Tongue (tissue), 1 donor: ENCODE measurements at regions not wholly inside any gene's neighbourhood (a gene's known extent, or its start where the extent isn't known, plus 50 kb on each side); places are given as distances from the start of the nearest gene placed in this dataset.
"Not testable (repeated sequence)": the region's sequence is repeated elsewhere in the genome, so short reads cannot be mapped to it uniquely, and the experiment has no call there.

Experiments used
- DNase-seq: peaks from one replicate; pipeline ENCODE4 v3.0.0-alpha.2; 2015

- DNase-seq, result no peak
These were observed 146.4 kb downstream of the ACTR3B start for GRCh38 chr7:152905949-152906348.

DNA sequence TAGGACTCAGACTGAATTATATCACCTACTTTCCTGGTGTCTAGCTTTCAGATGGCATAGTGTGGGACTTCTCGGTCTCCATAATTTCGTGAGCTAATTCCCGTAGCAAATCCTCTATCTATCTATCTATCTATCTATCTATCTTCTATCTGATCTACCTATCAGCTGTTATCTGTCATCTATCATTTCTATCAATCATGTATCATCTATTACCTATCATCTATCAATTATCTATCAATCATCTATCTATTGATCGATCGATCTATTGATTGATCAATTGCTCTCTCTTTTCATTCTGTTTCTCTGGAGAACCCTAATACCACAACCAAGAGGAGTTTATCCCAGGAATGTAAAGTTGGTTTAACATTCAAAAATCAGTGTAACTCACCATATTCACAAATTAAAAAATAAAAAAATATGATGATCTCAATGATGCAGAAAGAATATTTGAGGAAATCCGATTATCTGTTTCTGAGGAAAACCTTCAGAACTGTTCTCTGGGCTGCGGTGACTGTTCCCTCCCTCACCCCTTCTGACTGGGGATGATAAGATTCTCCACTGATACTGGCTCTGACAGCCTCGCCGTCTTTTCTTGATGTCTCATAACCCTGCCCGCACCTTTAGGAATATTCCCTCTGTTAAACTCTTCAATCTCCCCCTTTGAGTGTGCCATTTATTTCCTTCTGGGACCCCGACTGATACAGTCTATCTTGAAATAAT, 147.7 kb downstream of the ACTR3B start:
- no peak for DNase-seq

DNA sequence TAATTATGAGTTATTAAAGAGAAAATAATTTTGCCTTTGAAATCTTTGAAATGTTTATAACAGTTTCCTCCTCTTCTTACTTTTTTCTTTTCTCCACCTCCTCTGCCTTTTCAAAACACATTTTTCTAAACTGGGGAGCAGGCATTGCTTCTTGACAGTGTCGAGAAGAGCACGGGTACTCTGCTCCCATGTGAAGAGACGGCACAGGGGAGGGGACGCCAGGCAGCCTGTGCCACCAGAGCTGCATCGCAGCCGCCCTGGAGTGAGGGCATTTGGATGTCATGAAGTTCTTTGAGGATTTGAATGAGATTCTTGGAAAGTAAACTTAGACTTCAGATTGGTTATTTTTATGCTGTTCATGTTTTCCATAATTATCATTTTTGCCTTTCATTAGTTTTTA, 149.7 kb downstream of the ACTR3B start:
- no peak for DNase-seq

DNA sequence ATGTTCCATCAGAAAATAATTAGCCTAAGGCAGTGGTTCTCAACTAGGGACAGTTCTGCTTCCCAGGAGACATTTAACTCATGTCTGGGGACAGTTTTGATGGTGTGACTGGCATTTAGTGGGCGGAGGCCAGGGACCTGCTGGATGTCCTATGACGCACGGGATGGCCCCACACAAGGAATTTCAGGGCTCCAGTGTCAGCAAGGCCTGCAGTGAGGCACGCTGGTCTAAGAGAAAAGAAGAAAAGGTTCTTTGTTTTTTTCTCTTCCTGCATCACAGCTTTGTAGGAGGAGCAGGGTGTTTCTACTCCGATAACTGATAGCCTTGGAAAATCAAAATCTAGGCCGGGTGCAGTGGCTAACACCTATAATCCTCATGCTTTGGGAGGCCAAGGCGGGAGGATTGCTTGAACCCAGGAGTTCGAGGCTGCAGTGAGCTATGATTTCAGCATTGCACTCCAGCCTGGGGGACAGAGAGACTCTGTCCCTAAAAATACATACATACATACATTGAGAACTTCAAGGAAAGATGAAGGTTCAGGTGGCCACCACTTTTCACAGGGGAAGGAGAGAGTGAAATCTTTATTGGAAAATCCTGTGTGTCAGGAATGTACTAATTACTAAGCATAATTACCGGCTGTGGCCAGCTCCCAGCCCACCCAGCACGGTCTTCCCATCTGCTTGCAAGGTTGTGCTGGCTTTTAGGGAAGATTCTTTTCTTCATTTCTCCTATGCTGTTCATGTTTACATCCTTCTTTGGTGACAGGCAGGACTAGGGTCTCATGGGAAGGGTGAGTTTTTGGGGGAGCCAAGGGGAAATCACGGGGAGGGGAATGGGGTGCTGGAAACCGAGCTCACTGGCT, 150.4 kb downstream of the ACTR3B start:
- no peak for DNase-seq

GRCh38 chr7:152910545-152911225, 151.1 kb downstream of the ACTR3B start:
- DNase-seq, result no peak

DNA sequence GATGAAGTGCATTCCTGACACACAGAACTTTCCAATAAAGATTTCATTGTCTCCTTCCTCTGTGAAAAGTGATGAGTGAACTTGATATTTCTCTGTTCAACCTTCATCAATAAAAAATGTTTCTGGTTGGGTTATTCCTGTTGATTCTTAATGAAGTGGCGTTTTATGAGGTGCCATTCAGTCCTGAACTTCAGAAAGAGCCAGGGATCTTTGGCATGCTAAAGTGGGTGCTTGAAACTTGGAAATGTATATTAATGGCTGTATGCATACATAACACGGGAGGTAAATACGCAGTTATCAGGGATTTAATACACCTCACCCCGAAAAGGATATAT, 151.6 kb downstream of the ACTR3B start:
- DNase-seq, result no peak

DNA sequence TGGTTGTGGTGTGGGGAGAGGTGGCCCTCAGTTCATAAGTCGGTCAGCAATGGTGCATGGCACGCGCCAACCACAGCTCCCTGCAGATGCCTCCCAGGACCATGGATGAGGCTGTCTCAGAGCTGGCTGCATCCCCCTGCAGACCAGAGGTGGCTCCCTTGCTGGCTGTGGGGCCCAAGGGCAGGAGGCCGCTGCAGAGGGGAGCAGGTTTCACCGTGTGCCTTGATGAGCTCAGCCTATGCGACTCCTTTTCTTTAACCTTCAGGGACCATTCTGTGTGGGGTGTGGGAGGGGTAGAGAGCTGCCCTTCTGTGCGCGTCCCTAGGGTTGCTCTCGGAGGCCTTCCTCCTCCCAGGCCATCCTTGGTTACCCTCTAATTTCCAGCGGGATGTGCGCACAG, 152.4 kb downstream of the ACTR3B start:
- no peak for DNase-seq

DNA sequence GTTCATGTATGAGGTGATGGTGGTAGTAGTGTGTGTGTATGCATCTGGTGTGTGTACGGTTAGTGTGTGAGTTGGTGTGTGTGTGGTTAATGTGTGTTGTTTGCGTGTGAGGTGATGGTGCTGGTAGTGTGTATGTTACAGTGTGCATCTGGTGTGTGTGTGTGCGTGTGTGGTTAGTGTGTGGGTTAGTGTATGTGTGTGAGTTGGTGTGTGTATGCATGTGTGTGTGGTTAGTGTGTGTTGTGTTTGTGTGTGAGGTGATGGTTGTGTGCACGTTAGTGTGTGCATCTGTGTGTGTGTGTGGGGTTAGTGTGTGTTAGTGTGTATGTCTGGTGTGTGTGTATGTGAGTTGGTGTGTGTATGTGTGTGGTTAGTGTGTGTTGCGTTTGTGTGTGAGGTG, 153.0 kb downstream of the ACTR3B start:
- no peak for DNase-seq

DNA sequence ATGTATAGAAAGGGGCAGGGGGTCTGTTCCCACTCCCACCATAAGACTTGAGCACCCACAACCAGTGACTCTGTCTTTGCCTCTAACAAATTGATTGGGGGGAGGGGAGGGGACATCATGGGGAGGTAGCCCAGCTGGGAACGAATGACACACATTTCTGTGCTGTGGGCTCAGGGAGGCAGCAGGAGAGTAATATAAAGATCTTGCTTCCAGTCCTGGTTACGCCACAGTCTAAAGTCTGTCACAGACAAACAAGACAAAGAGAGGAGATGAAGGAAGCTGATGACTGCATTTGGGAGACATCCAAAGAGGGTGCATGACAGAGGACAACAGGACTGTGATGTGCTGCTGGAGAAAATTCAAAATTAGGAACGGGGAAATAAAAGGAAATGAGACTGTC, 153.9 kb downstream of the ACTR3B start:
- DNase-seq, result no peak

- DNase-seq, result no peak
These were observed 154.7 kb downstream of the ACTR3B start for GRCh38 chr7:152914014-152914844.

DNA sequence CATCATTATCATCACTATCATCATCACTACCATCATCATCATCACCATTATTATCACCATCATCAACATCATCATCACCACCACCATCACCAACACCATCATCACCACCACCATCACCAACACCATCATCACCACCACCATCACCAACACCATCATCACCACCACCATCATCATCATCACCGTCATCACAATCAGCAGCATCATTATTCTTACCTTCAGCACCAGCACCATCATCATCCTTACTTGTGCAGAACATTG, 155.2 kb downstream of the ACTR3B start:
- not testable (repeated sequence) for DNase-seq

DNA sequence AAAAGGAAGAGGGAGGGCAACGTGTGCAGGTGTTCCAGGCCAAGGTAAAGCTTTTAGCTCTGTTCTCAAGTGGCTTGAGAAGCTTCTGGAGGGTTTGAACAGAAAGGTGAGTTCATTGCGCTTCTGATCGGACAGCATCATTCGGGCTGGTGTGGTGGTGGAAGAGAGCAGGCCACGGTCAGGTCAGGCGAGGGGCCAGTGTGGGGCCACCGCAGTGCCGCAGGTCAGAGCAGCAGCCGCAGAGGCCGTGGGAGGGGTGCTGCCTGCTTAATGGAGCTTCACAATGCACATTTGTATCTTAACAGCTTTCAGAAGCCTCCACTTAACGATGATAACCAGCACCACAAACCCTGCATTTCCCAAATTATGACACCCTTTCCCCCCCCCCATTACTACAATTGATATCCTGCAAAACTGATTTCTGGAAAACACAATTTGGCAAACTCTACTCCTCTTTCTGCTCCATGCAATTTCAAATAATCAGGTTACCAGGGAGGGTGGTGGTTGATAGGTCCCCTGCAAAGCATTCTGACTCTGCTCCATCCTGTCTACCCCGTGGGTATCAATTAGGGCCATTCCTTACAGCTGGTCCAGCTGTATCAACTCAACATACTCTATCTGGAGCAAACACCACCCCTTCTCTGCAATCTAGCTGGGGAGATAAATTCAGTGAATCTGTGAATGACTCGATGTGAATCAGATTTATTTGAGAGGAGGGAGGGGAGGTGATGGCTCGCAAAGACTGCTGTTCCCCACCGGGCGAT, 162.9 kb downstream of the ACTR3B start:
- no peak for DNase-seq

DNA sequence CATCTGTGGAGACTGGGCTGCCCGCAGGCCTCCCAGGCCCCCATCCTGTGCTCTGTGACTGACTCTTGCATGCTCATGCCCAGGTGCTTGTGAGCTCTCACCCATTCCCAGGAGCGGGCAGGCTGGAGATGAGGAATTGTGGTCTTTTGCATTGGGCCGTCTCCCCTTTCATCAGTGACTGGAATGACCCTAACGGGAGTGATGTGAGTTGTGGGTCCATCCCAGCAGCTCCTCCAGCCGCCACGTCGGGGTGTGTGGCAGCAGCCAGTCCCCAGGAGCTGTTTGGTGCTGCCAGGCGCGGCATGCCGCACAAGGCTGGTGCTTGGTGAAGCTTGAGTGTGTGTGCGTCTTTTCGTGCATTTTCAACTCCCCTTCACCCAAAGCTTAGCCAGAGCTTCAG, 164.2 kb downstream of the ACTR3B start:
- DNase-seq, result no peak

- DNase-seq, result no peak
These were observed 164.7 kb downstream of the ACTR3B start for GRCh38 chr7:152924238-152924637.

- no peak for DNase-seq
These were observed 165.4 kb downstream of the ACTR3B start for GRCh38 chr7:152924826-152925411.

GRCh38 chr7:152925412-152926147, 166.0 kb downstream of the ACTR3B start:
- peak; percentile 50 for DNase-seq

DNA sequence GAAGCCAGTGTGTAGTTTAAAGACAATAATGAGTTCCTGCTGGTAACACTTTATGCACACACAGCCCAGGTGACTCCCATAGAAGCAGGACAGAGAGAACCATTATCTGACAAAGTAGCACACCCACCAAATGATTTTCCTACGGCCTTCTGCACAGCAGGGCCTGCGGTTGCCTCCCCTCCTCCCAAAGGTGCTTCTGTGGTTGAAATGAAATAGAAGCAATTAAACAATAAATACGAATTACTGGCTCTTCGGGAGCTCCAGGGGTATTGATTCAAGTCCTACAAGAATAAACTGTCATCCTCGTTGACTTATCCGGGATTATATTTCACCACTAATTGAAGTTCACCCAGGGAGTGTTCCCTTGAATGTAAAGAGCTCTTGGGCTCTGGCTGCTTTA, 172.1 kb downstream of the ACTR3B start:
- DNase-seq, result no peak

GRCh38 chr7:152937282-152937681, 177.7 kb downstream of the ACTR3B start:
- DNase-seq, result no peak

GRCh38 chr7:152946616-152947015, 187.1 kb downstream of the ACTR3B start:
- not testable (repeated sequence) for DNase-seq

DNA sequence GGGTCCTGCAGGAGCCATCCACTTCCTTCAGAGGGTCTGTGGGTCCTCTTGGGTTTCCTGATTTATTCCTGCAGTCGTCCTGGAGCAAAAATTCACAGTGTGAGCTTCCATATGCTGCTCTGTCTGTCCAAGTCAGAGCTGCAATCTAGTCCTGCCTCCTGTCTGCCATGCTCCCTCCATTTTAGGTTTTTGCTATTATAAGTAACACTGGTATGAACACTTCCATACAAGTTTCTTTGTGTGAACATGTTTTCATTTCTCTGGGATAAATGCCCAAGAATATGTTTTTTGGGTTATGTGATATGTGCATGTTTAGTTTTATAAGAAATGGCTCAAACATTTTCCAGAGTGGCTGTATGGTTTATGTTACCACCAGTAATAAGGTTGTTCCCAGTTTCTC, 188.1 kb downstream of the ACTR3B start:
- DNase-seq, result no peak

- no peak for DNase-seq
These were observed 189.7 kb downstream of the ACTR3B start for GRCh38 chr7:152949253-152949652.
